OCI-LY1 (cell line): ENCODE measurements at regions not wholly inside any gene's neighbourhood (a gene's known extent, or its start where the extent isn't known, plus 50 kb on each side); places are given as distances from the start of the nearest gene placed in this dataset.
A peak's percentile ranks its signal among the peaks of the same experiment; 100 is the strongest.

ENCODE experiments used
- H2AFZ ChIP-seq: fragments of 200-600 bp; sonication (generic), shearing (Covaris generic); 2 replicates; pipeline ENCODE4 v1.6.0; 2014; ENCODE audit warnings: antibody characterized with exemption, mild to moderate bottlenecking, low read length
- H3F3A ChIP-seq: fragments of 200-600 bp; sonication (generic), shearing (Covaris generic); 2 replicates; pipeline ENCODE4 v1.6.0; 2014; ENCODE audit warnings: mild to moderate bottlenecking, antibody characterized with exemption, low read length, moderate library complexity; ENCODE audit not compliant: insufficient read depth
- H3K27ac ChIP-seq: fragments of 200-600 bp; sonication (generic); 2 replicates; pipeline ENCODE4 v1.5.1; 2014; ENCODE audit warnings: low read length, mixed run types, mild to moderate bottlenecking, low read depth; ENCODE audit not compliant: poor library complexity, severe bottlenecking
- H3K27me3 ChIP-seq: fragments of 200-600 bp; sonication (generic); 2 replicates; pipeline ENCODE4 v1.6.0; 2014; ENCODE audit warnings: antibody characterized with exemption, mild to moderate bottlenecking, low read length, moderate library complexity; ENCODE audit not compliant: insufficient read depth
- H3K36me3 ChIP-seq: fragments of 200-600 bp; sonication (generic); 2 replicates; pipeline ENCODE4 v1.6.1; 2014; ENCODE audit warnings: mild to moderate bottlenecking, antibody characterized with exemption, low read length, moderate library complexity, mixed read lengths; ENCODE audit not compliant: insufficient read depth
- H3K4me1 ChIP-seq: fragments of 200-600 bp; sonication (generic); 2 replicates; pipeline ENCODE4 v1.5.1; 2014; ENCODE audit warnings: mild to moderate bottlenecking, low read length, moderate library complexity; ENCODE audit not compliant: insufficient read depth, severe bottlenecking
- H3K4me2 ChIP-seq: fragments of 200-600 bp; sonication (generic), shearing (Covaris generic); 2 replicates; pipeline ENCODE4 v1.6.1; 2014; ENCODE audit warnings: low read length
- H3K4me3 ChIP-seq: fragments of 200-600 bp; sonication (generic); 2 replicates; pipeline ENCODE4 v1.5.1; 2014; ENCODE audit warnings: low read length, low read depth, mild to moderate bottlenecking, mixed read lengths; ENCODE audit not compliant: poor library complexity, severe bottlenecking
- H3K79me2 ChIP-seq: fragments of 200-600 bp; shearing (Covaris generic); 2 replicates; pipeline ENCODE4 v1.6.1; 2016; ENCODE audit warnings: mixed run types, low read length, mixed read lengths; ENCODE audit not compliant: insufficient read depth
- H3K9ac ChIP-seq: fragments of 200-600 bp; sonication (generic), shearing (Covaris generic); 2 replicates; pipeline ENCODE4 v1.6.1; 2014; ENCODE audit warnings: mild to moderate bottlenecking, low read length, mixed read lengths
- H3K9me2 ChIP-seq: fragments of 200-600 bp; sonication (generic), shearing (Covaris generic); 2 replicates; pipeline ENCODE4 v1.6.1; 2014; ENCODE audit warnings: low read depth, mild to moderate bottlenecking, low read length, mixed read lengths
- H3K9me3 ChIP-seq: fragments of 200-600 bp; shearing (Covaris generic); 2 replicates; pipeline ENCODE4 v1.6.1; 2014; ENCODE audit warnings: low read length, mixed read lengths
- H4K20me1 ChIP-seq: fragments of 200-600 bp; sonication (generic), shearing (Covaris generic); 2 replicates; pipeline ENCODE4 v1.6.0; 2016; ENCODE audit warnings: mild to moderate bottlenecking, low read length; ENCODE audit not compliant: insufficient read depth
- CTCF ChIP-seq: fragments of 200-600 bp; sonication (generic), shearing (Covaris generic); IDR thresholded peaks from 2 replicates; pipeline ENCODE4 v1.5.1; 2017; ENCODE audit warnings: mild to moderate bottlenecking, antibody characterized with exemption, low read length, moderate library complexity, mixed read lengths
- EZH2 ChIP-seq: fragments of 200-600 bp; sonication (generic), shearing (Covaris generic); IDR thresholded peaks from 2 replicates; pipeline ENCODE4 v1.8.0; 2017; ENCODE audit warnings: borderline replicate concordance, mixed run types, mild to moderate bottlenecking, antibody characterized with exemption, low read length, moderate library complexity, mixed read lengths

GRCh38 chr5:124670722-124671184 is 75.7 kb downstream of the ZNF608 start:
- no peaks in the 10 kb centered on the region for H3K9me3 ChIP-seq
- no peaks in the 10 kb centered on the region for H3F3A ChIP-seq
- peak overlapping the region; percentile 22 for H3K27ac ChIP-seq
- no peaks in the 10 kb centered on the region for H4K20me1 ChIP-seq
- peak overlapping the region; percentile 12; the same call in 1 of the 2 replicates for H3K4me2 ChIP-seq
- H3K27me3 ChIP-seq = no peaks in the 10 kb centered on the region
- H2AFZ ChIP-seq = no peak overlapping the region
- TF ChIP-seq CTCF = no peak
- no peak for TF ChIP-seq EZH2
- no peak overlapping the region for H3K4me3 ChIP-seq
- H3K9ac ChIP-seq = no peak overlapping the region; the same call in 1 of the 2 replicates
- H3K79me2 ChIP-seq = peaks cover 96% of the 10 kb centered on the region
- no peaks in the 10 kb centered on the region for H3K9me2 ChIP-seq
- no peaks in the 10 kb centered on the region for H3K36me3 ChIP-seq
- peaks cover 90% of the 10 kb centered on the region for H3K4me1 ChIP-seq

- H3K4me1 ChIP-seq = peaks cover 92% of the 10 kb centered on the region
- peak overlapping the region; percentile 22 for H3K27ac ChIP-seq
Measured at GRCh38 chr5:124669956-124670721, 76.3 kb downstream of the ZNF608 start.

GRCh38 chr5:124669300-124669648 is 77.2 kb downstream of the ZNF608 start:
- Histone ChIP-seq H3K4me3 (no peak overlapping the region), H4K20me1 (no peaks in the 10 kb centered on the region), H3K4me1 (peaks cover 97% of the 10 kb centered on the region), H3K27me3 (no peaks in the 10 kb centered on the region), H3K4me2 (no peak overlapping the region; the same call in 1 of the 2 replicates), H3K79me2 (peaks cover 93% of the 10 kb centered on the region), H3K36me3 (no peaks in the 10 kb centered on the region), H3K9ac (no peak overlapping the region), H3K27ac (no peak overlapping the region), H3F3A (no peaks in the 10 kb centered on the region), H3K9me3 (no peaks in the 10 kb centered on the region), H3K9me2 (no peaks in the 10 kb centered on the region), H2AFZ (no peak overlapping the region)
- TF ChIP-seq CTCF = no peak
- TF ChIP-seq EZH2 = no peak

More at GRCh38 chr5:124669956-124670721, 76.3 kb downstream of the ZNF608 start:
- no peaks in the 10 kb centered on the region for H3K27me3 ChIP-seq
- H3K9me3 ChIP-seq = no peaks in the 10 kb centered on the region
- TF ChIP-seq CTCF (no peak), EZH2 (no peak)
- no peaks in the 10 kb centered on the region for H4K20me1 ChIP-seq
- H3K4me2 ChIP-seq = peak overlapping the region; percentile 12; the same call in 1 of the 2 replicates
- peaks cover 96% of the 10 kb centered on the region for H3K79me2 ChIP-seq
- no peaks in the 10 kb centered on the region for H3F3A ChIP-seq
- H3K4me3 ChIP-seq = no peak overlapping the region
- no peaks in the 10 kb centered on the region for H3K9me2 ChIP-seq
- no peak overlapping the region; the same call in 1 of the 2 replicates for H3K9ac ChIP-seq
- H2AFZ ChIP-seq = no peak overlapping the region
- no peaks in the 10 kb centered on the region for H3K36me3 ChIP-seq
